Body of pancreas (tissue), 4 donors: ENCODE measurements at regions not wholly inside any gene's neighbourhood (a gene's known extent, or its start where the extent isn't known, plus 50 kb on each side); places are given as distances from the start of the nearest gene placed in this dataset.
"Not testable (repeated sequence)": the region's sequence is repeated elsewhere in the genome, so short reads cannot be mapped to it uniquely, and the experiment has no call there.

Experiments
- ATAC-seq: fragments of 150-250 bp; one replicate; pipeline ENCODE4 v1.9.1; 2016
- DNase-seq, 4 donors: peaks; one replicate each; pipeline ENCODE4 v3.0.0-alpha.2; 2019
- H3K27ac ChIP-seq, 4 donors: fragments of 200-600 bp; sonication (generic); 1 replicate in 3 of 4; 2 replicates in 1 of 4; pipeline versions ENCODE4 v1.5.1 to v1.6.1; 2016 to 2019; ENCODE audit warnings: mild to moderate bottlenecking in 1 of 4, mixed read lengths in 1 of 4, moderate library complexity in 1 of 4
- H3K27me3 ChIP-seq, 2 donors: fragments of 200-600 bp; sonication (generic); one replicate each; pipeline ENCODE4 v1.6.0; 2016; ENCODE audit warnings: mild to moderate bottlenecking in 1 of 2
- H3K36me3 ChIP-seq, 2 donors: fragments of 200-600 bp; sonication (generic); replicated peaks in 1 of 2; 2 replicates each; pipeline ENCODE4 v1.5.1; 2016; ENCODE audit warnings: low read depth in 2 of 2; ENCODE audit not compliant: insufficient read depth in 1 of 2
- H3K4me1 ChIP-seq: fragments of 200-600 bp; sonication (generic); one replicate; pipeline ENCODE4 v1.6.0; 2016
- H3K4me3 ChIP-seq, 2 donors: fragments of 200-600 bp; sonication (generic); 1 replicate in 1 of 2; 2 replicates in 1 of 2; pipeline ENCODE4 v1.5.1; 2016 to 2019
- H3K9me3 ChIP-seq, 3 donors: fragments of 200-600 bp; sonication (generic); 1 replicate in 2 of 3; 2 replicates in 1 of 3; pipeline ENCODE4 v1.5.1; 2016
- CTCF ChIP-seq, 7 experiments: fragments of 450-650 bp in 4 of 7; fragments of 200-600 bp in 3 of 7; sonication (generic) in 3 of 7; IDR thresholded peaks; one replicate each; pipeline ENCODE4 v1.5.1; 2016 to 2019; ENCODE audit warnings: antibody characterized with exemption in 7 of 7
- POLR2A ChIP-seq, 3 donors: fragments of 450-650 bp; IDR thresholded peaks; one replicate each; pipeline ENCODE4 v1.6.1; 2016; ENCODE audit warnings: antibody characterized with exemption in 3 of 3, mild to moderate bottlenecking in 2 of 3
- WGBS, 2 donors: methylation state at CpG; one replicate each; pipeline ENCODE4 v1.1.5; 2017; 5-methylcytosine and 5-hydroxymethylcytosine counted together
- intact Hi-C: fragments of 100-400 bp; cut with DNase I; formaldehyde crosslinking; loops from one replicate; pipeline ENCODE4 v1.15.1; 2023

GRCh38 chrX:41026702-41027078 is 58.6 kb upstream of the USP9X start:
- ATAC-seq = no peak
- Histone ChIP-seq H3K4me1 (no peaks in the 10 kb centered on the region), H3K4me3 (no peak overlapping the region), H3K27me3 (no peaks in the 10 kb centered on the region), H3K27ac (no peak overlapping the region), H3K36me3 (no peaks in the 10 kb centered on the region), H3K9me3 (no peaks in the 10 kb centered on the region)
- WGBS, 2 donors = 91 to 92% methylated on average over 5 of the region's 5 CpGs
- intact Hi-C loops = no loop called here
- no peak for DNase-seq
- TF ChIP-seq POLR2A (IDR thresholded peaks at IDR 0.05) (no peak), CTCF (IDR thresholded peaks at IDR 0.05) (no peak)

- ATAC-seq (no peak), DNase-seq (no peak)
- no peaks in the 10 kb centered on the region for H3K9me3 ChIP-seq
- no peaks in the 10 kb centered on the region for H3K27me3 ChIP-seq
- intact Hi-C loops = no loop called here
- TF ChIP-seq CTCF (IDR thresholded peaks at IDR 0.05) (no peak), POLR2A (IDR thresholded peaks at IDR 0.05) (no peak)
- H3K4me1 ChIP-seq = no peaks in the 10 kb centered on the region
- H3K27ac ChIP-seq = no peak overlapping the region
- H3K4me3 ChIP-seq = no peak overlapping the region
- no peaks in the 10 kb centered on the region for H3K36me3 ChIP-seq
- WGBS, 2 donors = 69 to 70% methylated on average over 7 of the region's 7 CpGs
These were observed 55.9 kb upstream of the USP9X start for GRCh38 chrX:41029332-41029731.

GRCh38 chrX:41031256-41031967 is 53.8 kb upstream of the USP9X start:
- no peak for TF ChIP-seq CTCF (IDR thresholded peaks at IDR 0.05)
- no peak for TF ChIP-seq POLR2A (IDR thresholded peaks at IDR 0.05)
- Histone ChIP-seq H3K4me1 (no peaks in the 10 kb centered on the region), H3K9me3 (no peaks in the 10 kb centered on the region), H3K4me3 (no peak overlapping the region), H3K27me3 (no peaks in the 10 kb centered on the region), H3K27ac (no peak overlapping the region), H3K36me3 (no peaks in the 10 kb centered on the region)
- 84 to 89% methylated on average over 7 to 9 of the region's 13 CpGs for WGBS, 2 donors
- ATAC-seq = no peak
- intact Hi-C loops = no loop called here
- DNase-seq = no peak

- H3K27me3 ChIP-seq = no peaks in the 10 kb centered on the region
- H3K9me3 ChIP-seq = no peaks in the 10 kb centered on the region
- ATAC-seq (no peak), DNase-seq (no peak)
- no peaks in the 10 kb centered on the region for H3K36me3 ChIP-seq
- no peak overlapping the region for H3K27ac ChIP-seq
- H3K4me3 ChIP-seq = no peak overlapping the region
- TF ChIP-seq CTCF (IDR thresholded peaks at IDR 0.05) (no peak), POLR2A (IDR thresholded peaks at IDR 0.05) (no peak)
- intact Hi-C loops = no loop called here
- no peaks in the 10 kb centered on the region for H3K4me1 ChIP-seq
These were observed 51.9 kb upstream of the USP9X start for GRCh38 chrX:41033299-41033698.

GRCh38 chrX:41034902-41035301 is 50.3 kb upstream of the USP9X start:
- intact Hi-C loops, ATAC-seq, H3K27ac ChIP-seq, H3K27me3 ChIP-seq, DNase-seq, H3K4me3 ChIP-seq, H3K36me3 ChIP-seq, H3K4me1 ChIP-seq, H3K9me3 ChIP-seq: not testable (repeated sequence)
- 94 to 95% methylated on average over 5 of the region's 5 CpGs for WGBS, 2 donors
